Activated CD4-positive, CD25-positive, alpha-beta regulatory T cell treated with anti-CD3 and anti-CD28 coated beads, Interleukin-2, amount 50 U/mL, for 72 hours (primary cell): ENCODE measurements at regions not wholly inside any gene's neighbourhood (a gene's known extent, or its start where the extent isn't known, plus 50 kb on each side); places are given as distances from the start of the nearest gene placed in this dataset.
"Not testable (repeated sequence)": the region's sequence is repeated elsewhere in the genome, so short reads cannot be mapped to it uniquely, and the experiment has no call there.

Experiments
- DNase-seq: peaks from one replicate; pipeline ENCODE4 v3.0.0; 2021

DNA sequence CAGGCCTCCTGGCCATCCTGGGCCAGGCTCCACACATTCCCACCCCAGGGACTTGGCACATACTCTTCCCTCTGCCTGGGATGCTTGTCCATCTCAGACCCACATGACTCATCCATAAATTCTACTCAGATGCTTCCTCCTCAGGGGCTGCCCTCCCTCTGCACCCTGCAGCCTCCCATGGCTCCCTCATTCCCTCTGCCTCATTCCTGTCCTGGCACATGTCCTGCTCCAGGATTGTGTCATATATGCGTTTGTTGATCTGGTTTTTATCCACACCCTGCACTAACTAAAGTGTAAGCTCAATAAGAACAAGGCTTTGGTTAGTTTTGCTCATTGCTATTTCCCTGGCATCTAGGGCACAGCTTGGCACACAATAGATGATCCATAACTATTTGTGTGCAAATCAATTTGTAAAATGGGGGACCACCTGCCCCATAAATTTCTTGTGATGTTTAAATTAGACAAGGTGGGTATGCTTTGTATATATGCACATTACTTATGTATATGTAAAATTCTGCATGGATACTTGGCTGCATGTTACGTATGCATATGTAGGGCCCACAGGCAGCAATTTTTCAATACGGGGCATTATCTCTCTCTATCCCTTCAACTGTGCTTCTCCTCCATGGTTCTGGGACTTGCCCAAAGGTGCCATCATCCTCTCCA, 191.4 kb downstream of the PTPRU start:
- no peak for DNase-seq

- DNase-seq: no peak
Observed at GRCh38 chr1:29426701-29427279, 190.5 kb downstream of the PTPRU start.

DNA sequence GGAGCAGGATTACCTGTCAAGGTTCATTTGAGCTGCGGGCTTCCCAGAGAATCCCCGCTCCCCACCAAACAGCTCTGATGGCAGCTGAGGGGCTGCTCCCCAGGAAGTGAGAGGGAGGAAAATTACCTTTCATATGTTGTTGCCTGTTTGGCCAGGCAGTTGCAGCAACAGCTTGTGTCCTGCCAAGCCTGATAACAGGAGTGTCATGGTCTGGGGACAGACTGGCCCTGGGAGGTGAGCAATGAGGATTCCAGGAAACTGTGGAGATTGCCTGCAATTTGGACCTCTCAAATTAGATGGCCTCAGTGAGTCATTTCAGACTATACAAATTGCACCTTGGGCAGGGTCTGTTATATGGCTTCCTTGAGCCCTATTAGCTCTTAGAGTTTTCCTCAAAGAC, 189.3 kb downstream of the PTPRU start:
- no peak for DNase-seq

DNA sequence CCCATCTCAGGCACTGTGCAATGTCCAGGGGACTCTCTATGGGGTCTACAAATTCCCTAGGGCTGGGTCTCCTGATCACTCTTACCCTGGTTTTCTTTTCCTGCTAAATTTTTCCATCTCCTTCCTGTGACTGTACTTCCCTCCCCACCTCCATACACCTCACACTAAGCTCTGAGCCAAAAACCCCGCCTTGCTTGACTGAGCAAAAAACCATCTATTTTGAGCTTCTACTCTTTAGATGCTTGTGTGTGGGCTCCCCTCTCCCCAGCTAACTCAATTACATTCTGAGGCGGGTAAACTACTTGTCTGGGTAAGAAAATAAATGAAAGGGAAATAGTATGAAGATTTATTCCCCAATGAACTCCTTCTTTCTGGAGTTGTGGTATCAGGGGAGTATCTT, 187.9 kb downstream of the PTPRU start:
- DNase-seq: no peak

GRCh38 chr1:29420202-29420601, 183.9 kb downstream of the PTPRU start:
- no peak for DNase-seq

GRCh38 chr1:29417971-29418370, 181.6 kb downstream of the PTPRU start:
- DNase-seq: no peak

DNA sequence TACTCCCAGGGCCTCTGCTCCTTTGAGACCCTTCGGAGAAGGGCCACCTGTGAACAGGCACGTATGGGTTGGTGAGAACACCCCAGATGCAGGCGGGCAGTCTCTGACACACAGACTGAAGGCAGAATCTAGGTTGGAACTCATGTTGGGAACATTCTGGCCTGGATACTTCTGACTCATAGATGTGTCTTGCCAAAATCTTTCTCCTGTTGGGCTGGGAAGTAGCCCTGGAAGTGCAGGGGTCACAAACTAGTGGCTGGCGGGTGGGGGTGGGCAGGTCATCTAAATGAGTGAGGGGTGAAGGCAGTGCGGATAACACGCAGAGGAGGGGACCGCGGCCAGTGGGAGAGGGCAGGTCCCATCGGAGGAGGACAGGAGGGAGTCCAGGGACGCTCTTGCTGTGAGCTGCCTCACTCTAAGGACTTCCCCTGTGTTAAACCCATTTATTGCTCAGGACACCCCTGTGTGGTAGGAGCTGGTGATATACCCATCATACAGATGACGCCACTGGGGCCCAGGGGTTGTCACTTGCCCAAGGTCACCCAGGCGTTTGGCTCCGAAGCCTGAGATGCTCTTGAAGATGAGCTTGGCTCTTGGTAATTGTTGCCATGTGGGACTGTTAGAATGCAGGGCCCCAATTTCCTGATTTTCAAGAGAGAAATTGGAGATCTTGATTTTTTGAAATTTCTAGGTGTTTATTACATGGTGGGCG, 181.0 kb downstream of the PTPRU start:
- DNase-seq: no peak

- no peak for DNase-seq
Observed at GRCh38 chr1:29416267-29417146, 180.2 kb downstream of the PTPRU start.

- no peak for DNase-seq
Observed at GRCh38 chr1:29415861-29416260, 179.5 kb downstream of the PTPRU start.

- DNase-seq: no peak
Observed at GRCh38 chr1:29415156-29415830, 179.0 kb downstream of the PTPRU start.

- DNase-seq: no peak
Observed at GRCh38 chr1:29414086-29414485, 177.8 kb downstream of the PTPRU start.

GRCh38 chr1:29413661-29414060, 177.3 kb downstream of the PTPRU start:
- no peak for DNase-seq

- DNase-seq: no peak
Observed at GRCh38 chr1:29412591-29412990, 176.3 kb downstream of the PTPRU start.

DNA sequence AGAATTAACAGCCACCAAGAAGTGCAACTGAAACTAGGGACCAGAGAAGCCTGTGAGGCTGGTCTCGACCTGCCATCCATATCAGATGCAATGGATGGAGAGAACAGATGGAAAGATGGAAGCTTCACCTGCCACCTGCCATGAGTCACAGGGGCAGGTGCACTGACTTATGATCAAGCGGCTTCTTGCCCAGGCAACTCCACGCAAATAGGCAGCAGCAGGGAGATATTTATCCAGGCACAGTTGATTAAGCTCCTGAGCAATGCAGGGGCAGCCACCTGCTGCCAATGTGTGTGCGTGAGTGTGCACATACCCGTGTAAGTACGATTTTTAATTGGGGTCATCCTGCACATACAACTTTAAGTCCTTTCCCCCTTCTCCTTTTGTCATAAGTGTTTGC, 174.2 kb downstream of the PTPRU start:
- no peak for DNase-seq

GRCh38 chr1:29409616-29410015, 173.3 kb downstream of the PTPRU start:
- no peak for DNase-seq

DNA sequence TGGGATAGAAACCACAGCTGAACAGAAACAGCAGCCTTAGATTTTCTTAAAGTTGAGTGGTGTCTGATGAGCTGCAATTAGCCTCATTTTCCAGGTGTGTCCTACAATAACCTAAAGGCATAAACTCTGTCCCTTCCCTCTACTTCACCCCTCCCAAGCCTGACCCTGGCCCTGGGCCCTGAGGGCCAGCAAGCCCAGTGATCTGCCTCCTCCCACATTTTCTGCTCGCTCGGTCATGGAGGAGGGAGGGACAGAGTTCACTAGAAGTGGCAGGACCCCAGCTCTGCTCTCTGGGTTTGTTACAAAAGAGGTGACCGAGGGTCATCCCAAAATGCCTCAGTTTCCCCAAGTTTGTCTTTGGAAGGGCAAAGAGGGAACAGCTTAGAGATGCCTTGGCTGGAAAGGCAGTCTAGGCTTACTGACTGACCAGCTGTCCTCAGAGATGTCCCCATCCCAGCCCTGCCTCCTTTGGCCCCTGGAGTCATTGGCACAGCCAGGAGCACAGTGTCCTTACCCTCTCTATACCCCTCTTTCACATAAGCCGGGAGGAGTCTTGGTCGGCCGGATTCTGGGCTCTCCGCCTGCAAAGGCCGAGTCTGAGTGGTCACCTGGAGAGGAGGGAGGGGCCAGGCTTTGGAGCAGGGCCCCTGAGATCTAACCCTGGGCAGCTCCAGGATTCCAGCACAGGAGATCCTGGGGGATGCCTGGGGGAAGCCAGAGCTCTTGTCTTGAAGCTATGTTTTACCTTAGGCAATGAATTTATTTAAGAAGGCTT, 172.7 kb downstream of the PTPRU start:
- no peak for DNase-seq

DNA sequence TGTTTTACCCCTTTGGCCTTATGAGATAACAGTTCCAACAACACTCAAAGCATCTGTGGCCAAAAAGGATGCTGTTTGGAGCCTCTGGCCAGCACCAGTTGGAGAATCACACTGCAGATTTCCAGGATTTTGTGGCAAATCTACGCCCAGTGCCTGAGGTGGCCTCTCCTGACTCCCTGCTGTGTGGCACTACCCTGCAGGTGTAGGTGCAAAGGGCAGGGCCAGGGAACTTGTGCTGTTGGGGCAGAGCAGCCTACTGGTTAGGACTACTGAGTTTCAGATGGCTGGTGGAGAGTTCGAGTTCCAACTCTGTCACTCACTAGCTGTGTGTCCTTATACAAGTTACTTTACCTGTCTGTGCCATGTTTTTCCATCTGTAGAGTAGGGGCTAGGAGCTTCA, 170.5 kb downstream of the PTPRU start:
- DNase-seq: no peak

DNA sequence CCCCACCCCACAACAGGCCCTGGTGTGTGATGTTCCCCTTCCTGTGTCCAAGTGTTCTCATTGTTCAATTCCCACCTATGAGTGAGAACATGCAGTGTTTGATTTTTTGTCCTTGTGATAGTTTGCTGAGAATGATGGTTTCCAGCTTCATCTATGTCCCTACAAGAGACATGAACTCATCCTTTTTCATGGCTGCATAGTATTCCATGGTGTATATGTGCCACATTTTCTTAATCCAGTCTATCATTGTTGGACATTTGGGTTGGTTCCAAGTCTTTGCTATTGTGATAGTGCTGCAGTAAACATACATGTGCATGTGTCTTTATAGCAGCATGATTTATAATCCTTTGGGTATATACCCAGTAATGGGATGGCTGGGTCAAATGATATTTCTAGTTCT, 163.9 kb downstream of the PTPRU start:
- DNase-seq: not testable (repeated sequence)

DNA sequence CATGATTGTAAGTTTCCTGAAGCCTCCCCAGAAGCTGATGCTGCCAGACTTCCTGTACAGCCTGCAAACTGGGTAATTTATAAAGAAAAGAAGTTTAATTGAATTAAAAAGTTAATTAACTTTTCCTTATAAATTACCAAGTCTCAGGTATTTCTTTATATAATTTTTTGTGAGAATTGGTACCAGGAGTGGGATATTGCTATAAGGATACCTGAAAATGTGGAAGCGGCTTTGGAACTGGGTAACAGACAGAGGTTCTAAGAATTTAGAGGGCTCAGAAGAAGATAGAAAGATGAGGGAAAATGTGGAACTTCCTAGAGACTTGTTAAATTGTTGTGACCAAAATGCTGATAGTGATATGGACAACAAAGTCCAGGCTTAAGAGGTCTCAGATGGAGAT, 163.1 kb downstream of the PTPRU start:
- no peak for DNase-seq

- DNase-seq: no peak
Observed at GRCh38 chr1:29398431-29398830, 162.1 kb downstream of the PTPRU start.

GRCh38 chr1:29397981-29398380, 161.7 kb downstream of the PTPRU start:
- DNase-seq: no peak

- DNase-seq: no peak
Observed at GRCh38 chr1:29397256-29397590, 160.9 kb downstream of the PTPRU start.
